ENCODE measurements at regions not wholly inside any gene's neighbourhood (a gene's known extent, or its start where the extent isn't known, plus 50 kb on each side); places are given as distances from the start of the nearest gene placed in this dataset.

DNA sequence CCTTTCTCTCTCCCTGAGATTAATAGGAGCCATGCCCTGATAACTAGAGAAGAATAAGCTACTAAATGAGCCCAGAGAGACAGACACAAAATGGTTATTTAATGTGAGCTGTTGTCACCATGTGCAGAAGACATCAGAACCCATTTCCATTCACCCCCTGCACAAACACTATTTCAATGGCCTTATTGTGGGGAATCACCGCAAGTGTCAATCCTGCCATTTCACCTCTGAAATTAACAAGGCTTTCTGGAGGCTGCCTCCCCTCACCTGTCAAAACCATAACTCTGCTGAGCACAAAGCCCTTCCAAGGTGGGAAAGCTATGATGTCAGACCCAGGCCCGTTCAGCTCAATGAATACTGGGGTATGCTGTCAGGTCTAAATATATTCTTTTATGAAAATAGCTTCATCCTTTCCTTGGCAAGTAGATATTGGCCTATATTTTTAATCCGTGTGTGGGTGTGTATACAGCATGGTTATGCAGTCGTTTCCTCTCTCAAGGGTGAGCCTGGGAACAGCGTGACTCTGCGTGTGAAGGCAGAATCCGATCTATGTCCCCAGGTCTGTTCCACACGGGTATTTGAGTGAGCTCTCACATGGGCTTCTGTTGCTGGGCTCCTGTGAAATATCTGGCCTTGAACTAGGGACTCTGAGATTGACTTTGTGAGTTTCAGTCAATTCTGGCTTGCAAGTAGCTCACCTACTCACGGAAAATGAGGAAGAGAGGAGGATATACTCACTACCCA, 266.3 kb downstream of the FBXW7 start:
- intact Hi-C loops (cut with micrococcal nuclease) = no loop called here

DNA sequence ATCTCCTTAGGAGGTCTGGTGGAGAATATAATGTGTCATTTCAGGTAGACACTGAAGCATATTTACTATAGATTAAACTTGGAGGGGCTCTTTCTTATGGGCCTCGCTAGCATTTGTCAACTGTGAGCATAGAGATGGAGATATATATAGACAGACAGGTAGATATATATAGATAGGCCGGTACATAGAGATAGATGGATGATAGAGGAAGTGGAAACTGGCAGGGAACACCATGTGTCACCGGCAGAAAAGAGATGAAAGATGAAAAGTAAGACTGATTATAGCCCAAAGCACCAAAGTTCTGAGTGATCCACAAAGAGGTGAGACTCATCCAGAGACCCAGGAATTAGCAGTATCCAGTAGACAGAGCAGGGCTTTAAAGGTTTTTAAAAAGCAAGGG, 268.1 kb downstream of the FBXW7 start:
- intact Hi-C loops (cut with micrococcal nuclease) = no loop called here

DNA sequence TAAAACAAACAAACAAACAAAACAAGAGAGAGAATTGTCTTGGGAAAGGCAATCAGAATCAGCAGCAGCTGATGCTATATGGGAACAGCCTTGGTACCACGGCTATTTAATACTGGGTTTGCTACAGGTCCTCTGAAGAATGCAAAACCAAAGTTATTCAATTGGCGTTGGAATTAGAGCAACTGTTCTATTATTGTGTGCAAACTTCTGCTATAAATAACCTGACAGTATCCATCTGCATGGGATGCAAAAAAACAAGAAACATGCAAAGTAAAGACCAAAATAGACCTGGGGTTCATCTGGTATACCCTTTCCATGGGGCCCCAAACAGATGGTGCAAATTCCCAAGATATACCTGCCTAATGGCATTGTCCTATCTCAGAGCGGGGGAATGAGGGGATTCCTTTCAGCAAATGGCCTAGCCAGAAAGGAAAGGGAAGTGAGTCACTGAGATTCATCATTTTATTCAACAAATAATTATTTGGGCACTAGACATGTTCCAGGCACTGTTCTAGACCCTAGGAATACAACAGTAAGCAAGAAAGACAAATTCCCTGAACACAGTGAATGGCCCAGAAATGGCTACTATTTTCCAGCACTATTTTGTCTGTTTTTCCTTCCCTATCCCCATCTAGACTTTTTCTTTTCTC, 268.9 kb downstream of the FBXW7 start:
- intact Hi-C loops (cut with micrococcal nuclease) = no loop called here

DNA sequence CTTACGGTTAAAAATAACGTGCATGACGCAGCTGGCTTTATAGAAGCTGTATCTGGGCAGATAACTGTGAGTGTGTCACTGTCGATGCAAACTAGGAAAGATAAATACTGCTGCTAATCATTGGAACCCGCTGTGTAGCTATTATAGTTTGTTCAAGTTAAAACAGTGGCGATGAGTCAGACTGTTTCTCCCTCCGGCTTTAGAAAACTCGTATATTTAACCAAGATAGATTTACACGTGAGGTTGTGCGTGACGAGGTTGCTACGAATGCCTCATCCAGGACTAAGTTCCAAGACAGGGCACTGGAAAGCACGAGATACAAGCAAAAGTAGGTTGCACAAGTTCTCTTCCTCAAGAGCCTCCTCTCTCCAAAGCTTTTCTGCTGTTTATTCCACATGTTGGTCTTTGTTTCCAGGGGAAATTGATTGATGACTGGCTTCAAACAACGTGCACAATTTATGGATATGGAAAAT, 270.7 kb downstream of the FBXW7 start:
- intact Hi-C loops (cut with micrococcal nuclease) = no loop called here

DNA sequence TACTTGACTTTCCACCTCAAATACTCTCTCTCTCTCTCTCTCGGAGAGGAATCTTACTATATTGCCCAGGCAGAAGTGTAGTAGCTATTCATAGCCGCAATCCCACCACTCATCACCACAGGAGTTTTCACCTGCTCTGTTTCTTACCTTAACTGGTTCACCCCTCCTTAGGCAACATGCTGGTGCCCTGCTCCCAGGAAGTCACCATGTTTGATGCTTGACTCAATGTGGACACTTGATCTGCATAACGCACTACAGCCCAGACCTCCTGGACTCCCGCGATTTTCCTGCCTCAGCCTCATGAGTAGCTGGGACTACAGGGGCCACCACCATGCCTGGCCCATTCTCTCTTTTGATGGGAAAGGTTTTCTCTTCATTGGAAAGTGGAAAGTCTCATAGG, 271.8 kb downstream of the FBXW7 start:
- intact Hi-C loops (cut with micrococcal nuclease) = no loop called here

DNA sequence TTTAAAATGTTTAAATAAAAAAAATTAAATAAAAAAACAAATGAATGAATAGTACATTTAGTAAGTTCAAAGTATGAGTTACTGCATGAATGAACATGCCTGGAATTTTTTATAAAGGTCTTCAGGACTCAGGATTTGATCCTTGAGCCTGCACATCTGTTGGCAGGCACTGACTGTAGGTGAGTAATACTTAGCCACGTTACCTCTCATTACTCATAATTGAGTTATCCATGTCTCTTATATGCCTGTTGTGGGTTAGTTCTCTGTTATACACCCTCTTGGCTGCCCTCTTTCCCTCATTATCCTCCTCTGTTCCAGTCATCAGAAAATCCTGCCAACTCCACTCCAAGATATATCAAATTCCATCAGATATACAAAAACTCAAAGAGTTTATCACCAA, 276.0 kb downstream of the FBXW7 start:
- intact Hi-C loops (cut with micrococcal nuclease) = loop anchor here (10.0 kb wide), 1 partner anchor 155 kb away; no protein-coding TSS in a partner anchor

DNA sequence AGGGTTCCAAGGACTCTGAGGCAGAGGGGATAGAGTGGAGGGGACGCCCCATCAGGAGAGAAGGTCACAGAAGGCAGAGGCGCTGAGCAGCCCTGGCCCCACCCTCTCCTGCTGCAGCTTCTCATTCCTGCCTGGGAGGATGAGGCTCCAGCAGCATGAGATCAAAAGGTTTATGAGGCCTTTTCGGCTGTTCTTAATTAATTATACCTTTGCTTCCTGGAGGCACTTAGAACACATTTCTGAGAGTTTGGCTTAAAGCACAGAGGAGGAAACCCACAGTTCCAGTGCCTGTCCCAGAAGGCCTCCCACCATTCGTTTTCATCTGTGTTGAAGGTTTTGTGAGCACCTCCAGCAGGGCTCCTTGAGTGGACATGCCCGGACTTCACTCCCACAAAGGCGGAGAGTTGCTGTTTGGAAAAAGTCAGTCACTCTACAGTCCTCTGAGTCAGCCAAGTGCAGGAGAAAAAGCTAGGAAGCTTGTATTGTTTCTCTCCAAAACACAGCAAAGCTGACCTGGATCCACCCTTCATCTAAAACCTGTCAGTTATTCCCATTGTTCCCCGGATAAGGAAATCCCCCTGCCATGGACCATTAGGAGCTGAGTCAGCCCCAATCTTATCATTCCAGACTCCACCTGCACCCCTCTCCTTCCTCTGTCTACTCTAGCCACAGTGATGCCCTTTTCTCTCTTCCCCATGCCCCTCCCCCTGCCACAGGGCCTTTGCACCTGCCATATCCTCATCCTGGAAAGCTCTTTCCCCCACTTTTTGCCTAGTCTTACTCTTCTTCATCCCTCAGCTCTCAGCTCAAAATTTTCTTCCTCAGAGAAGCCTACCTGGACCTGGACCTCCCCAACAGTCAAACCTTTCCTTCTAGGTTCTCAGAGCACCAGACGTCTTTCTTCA, 276.8 kb downstream of the FBXW7 start:
- intact Hi-C loops (cut with micrococcal nuclease) = loop anchor here (10.0 kb wide), 1 partner anchor 154 kb away; no protein-coding TSS in a partner anchor

DNA sequence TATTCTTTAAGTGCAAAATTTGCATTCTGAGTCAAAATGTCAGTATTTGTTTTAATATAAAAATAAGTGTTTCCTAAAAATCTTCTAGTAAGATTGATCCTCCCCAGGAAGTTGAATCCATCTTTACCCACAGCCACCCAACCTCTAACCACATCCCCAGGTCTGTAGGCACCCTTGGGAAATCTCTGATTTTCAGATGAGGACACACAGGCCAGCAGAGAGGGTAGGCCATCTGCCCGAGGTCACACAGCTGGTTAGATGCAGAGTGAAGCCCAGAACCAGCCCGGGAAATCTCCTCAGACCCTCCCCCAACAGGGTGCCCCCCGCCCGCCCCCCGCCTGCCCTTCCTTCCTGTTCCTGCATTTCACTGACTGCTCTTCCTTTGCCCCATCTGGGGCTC, 277.5 kb downstream of the FBXW7 start:
- intact Hi-C loops (cut with micrococcal nuclease) = loop anchor here (10.0 kb wide), 1 partner anchor 154 kb away; no protein-coding TSS in a partner anchor

DNA sequence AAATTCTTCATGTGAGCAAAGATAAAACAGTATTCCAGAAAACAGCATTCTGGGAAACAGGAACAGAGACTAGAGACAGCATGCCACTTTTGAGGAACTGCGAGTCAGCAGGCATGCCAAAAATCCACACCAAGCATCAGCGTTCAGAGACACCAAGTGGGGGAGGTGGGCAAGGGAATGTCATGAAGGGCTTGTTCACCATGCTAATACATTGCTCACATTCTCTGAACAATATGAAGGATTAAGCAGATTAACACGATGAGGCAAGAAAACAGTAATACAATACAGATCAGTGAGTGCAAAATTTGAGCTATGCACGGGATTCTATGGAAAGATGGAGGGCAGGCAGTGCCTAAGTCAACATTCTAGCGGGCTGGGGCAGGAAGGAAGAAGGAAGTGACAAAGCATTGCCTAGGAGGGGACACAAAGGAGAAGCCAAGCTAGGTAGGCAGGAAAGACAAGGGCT, 278.3 kb downstream of the FBXW7 start:
- intact Hi-C loops (cut with micrococcal nuclease) = loop anchor here (10.0 kb wide), 1 partner anchor 153 kb away; no protein-coding TSS in a partner anchor

DNA sequence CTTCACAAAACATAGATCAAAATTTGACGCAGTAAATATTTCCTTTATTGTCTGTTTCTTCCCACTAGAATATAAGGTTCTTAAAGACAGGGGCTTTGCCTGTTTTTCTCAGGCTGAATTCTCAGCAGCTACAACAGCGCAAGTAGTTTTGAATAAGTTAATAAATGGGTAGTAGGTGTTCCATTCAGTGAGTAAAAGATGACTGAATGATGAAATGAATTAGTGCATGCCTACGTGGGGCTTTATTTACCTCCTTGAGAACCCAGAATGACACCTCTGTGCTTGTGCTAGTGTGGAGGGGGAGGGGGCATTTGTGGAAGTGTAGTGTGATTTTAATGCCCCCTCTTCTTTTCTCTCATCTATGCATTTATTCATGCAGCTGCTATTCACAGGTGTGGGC, 278.9 kb downstream of the FBXW7 start:
- intact Hi-C loops (cut with micrococcal nuclease) = loop anchor here (10.0 kb wide), 1 partner anchor 152 kb away; no protein-coding TSS in a partner anchor

DNA sequence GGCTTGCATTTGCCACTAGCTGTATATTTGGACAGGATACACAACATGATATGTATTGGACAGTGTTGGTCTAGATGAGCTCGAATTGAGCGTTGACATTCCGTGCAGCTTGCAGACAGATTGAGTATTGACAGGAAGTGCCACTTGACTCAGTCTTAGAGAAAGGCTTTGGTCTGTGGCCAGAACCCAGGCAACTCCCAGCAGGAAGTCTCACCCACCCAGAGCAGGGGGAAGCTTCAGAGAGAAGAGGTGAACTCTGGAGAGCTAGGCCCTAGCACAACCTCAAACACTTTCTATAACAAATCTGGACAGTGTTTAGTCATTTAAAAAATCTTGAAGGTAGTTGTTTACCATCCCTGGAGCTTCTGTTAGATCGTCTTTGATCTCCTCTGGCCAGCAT, 280.5 kb downstream of the FBXW7 start:
- intact Hi-C loops (cut with micrococcal nuclease) = loop anchor here (10.0 kb wide), 1 partner anchor 151 kb away; no protein-coding TSS in a partner anchor

DNA sequence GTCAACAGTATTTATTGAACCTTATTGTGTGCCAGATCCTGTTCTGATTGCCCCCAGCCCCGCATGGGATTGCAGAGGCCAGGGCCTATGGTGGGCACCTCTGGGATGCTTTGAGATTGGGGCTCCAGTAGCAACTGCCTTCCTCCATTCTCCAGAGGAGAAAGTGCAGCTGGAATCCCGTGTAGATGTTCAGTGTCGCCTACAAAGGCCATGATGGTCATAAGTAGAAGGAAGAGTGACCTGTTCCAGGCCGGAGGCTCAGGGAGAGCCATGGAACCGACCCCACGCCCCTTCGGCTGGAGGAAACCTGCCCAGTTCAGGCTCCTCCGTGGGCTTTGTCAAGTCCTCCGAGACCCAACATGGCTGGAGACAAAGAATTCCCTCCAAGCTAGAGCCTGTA, 287.5 kb downstream of the FBXW7 start:
- intact Hi-C loops (cut with micrococcal nuclease) = no loop called here

DNA sequence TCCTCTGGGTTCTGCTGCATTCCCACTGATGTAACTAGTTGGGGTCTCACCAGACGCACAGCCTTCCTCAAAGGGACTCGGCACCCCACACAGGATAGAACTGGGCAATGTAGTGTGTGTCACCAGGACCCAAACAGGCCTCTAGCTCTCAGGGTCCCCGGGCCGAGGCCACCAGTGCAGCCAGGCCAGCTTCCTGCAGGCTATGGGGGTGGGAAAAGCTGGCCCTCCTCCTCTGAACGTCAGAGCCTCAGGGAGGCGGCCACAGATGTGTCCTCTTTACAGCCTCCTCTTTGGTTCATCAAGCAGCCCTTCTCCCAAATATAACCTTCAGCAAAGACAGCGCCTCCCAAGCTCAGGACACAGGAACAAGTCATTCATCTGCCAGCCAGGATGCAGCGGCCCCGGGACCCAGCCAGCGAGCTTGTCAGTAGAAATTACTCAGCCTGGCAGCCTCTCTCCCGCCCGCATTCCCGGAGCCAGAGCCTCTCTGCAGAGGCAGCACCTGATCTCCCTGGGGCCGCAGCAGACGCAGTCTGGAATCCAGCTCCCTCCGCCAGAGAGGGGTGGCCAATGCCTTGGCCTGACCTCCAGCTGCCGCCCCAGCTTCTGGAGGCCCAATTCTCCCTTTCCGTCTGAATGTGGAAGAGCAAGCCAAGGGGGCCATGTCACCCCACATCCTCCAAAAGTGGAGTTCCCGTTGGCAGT, 288.5 kb downstream of the FBXW7 start:
- intact Hi-C loops (cut with micrococcal nuclease) = no loop called here

DNA sequence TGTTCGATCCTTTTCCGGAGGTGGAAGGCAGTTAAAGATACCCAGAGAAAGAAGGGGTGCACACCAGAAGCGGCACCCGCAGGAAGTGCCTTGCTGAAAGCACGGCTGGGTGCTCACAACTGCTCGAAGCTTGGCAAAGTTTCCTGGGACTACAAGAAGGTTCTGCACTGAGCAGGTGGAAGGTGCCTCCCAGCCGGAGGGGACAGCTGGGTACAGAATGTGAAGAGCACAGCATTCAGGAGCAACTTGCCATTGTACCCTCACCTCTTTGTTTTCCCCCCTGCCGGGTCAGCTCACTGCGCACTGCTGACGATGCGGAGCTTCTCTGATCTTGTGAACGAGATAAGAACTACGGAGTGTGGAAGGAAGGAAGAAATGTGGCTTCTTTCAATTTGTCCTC, 289.2 kb downstream of the FBXW7 start:
- intact Hi-C loops (cut with micrococcal nuclease) = no loop called here

DNA sequence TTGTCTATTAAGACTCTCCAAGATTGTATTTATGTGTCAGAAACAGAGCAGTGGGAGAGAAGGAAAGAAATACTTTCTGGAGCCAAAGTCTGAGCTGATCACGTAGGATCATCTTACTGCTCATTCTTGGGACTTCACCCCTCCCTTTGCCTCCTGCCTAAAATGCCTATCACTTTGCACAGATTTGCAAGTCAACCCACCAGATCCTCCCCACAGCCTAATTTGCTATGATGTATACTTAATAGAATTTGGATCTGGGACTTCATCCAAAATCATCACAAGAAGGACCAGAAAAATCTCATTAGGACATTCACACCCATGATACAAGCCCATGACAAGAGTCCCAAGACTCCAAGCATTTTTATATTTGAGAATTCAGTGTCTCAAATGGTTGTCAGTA, 290.2 kb downstream of the FBXW7 start:
- intact Hi-C loops (cut with micrococcal nuclease) = no loop called here

DNA sequence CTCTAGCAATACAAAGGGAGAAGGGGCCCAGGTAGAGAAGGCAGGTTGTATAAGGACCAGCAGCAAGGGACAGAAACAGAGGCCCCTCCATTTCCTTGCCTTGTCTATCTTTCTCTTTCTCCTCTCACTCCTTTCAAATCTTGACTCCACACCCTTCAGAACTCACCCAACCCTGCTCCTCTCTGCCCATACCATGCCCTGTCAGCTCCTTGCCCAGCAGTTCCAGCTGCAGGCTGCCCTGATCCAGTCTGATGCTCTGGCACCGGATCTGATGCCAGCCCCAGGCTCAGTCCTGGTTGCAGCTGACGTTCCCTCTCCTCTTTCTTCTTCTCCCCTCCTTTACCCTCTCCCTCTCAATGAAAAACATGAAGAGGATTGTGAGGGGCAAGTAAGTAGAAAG, 291.2 kb downstream of the FBXW7 start:
- intact Hi-C loops (cut with micrococcal nuclease) = no loop called here

DNA sequence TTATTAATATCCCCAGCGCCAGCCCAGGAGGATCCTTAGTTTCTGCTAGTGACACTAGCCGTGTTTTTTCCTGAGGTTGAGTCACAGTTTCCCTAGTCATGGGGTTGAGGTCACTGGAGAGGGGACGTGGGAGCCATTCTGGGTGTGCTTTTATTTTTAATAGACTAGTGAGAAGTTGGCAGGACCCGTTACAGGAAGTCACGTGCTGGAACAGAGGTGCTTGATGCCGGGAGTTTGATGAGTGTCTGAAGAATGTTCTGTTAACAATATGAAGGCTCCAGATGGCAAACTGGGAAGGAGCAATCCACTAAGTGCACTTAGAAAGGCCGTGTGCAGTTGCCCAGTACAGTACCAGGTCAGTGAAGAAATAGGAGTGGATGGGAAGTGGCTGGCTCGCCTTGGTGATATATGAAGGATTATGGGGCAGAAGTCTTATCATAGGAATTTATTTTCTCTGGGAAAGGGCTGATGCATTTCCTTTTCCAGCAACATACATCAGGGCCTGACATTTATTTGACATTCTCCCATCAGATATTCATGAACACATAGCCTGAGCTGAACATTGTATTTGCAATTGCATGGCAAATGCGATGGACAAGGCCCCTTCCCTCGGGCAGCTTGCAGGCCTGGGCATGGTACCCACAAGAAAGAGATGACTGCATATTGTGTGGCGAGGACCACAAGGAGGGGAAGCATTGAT, 291.8 kb downstream of the FBXW7 start:
- intact Hi-C loops (cut with micrococcal nuclease) = no loop called here

DNA sequence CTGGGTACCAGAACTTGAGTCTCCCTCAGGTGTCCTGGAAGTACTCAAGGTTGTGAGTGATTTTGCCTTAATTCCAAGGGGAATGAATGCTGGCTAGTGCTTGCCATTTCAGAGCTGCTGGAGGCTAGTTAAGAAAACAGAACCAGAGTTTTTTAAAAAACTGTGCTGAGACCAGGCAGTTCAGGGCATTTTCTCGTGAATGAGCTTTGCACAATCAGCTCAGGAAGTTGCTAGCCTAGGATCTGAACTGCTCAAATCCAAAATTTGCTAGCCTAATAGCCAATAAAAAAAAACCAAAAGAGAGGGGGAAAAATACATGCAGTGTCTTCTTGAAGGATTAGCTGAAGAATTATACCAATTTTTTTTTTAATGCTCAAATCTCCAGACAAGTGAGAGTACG, 292.7 kb downstream of the FBXW7 start:
- intact Hi-C loops (cut with micrococcal nuclease) = no loop called here

DNA sequence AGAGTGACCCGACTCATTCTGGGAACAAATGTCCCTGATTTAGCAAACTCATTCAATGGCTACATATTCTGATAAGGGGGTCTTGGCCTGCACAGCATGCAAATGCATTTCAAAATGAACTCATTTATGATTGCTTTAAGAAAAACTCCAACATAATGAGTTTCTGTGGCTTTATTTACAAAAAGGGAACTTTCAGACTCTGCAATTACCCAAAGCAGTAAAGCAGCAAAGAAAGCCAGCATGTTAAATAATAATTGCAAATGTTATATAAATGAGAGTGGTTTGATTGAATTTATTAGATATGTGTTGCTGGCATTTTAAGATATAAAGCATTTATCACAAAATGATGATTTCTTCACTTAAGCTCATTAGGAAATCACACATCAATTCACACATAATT, 295.7 kb downstream of the FBXW7 start:
- intact Hi-C loops (cut with micrococcal nuclease) = no loop called here

DNA sequence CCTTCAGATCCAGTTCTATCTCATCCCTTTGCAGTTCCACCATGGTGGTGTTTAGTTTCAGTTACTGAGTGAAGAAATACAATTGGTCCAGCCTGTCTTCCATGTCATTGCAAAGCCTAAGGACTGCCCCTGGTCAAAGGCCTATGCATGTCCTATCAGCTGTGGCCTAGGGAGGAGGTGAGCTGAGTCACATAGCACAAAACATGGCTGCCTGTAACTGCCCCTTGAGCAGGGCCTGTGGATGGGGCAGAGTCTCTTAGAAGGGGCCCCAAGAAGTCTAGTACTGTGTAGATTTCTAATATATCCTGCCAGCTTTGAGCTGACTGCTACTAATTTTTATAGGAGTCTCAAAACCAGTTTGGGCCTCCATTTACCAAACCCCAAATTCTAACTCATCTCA, 296.7 kb downstream of the FBXW7 start:
- intact Hi-C loops (cut with micrococcal nuclease) = no loop called here
